ENCODE measurements at regions not wholly inside any gene's neighbourhood (a gene's known extent, or its start where the extent isn't known, plus 50 kb on each side); places are given as distances from the start of the nearest gene placed in this dataset.

DNA sequence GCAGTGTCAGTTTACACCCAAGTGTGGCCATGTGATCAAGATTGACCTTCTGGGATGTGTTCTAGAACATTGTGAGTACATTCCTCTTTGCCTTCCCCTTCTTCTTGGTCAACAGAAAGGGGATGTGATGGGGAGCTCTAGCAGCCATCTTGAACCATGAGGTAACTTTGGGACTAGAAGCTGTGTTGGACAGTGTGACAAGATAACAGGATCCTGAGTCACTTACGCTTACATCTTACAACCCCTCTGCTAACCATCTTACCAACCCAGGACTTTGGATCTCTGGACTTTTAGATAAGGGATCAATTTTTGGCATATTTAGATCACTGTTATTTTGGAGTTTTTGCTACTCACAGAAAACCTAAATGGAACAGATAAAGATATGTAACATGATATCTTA is 625.6 kb downstream of the BCOR start:
- H3K27ac ChIP-seq (ENCODE audit: extremely low read depth, low read depth, low read length), result no peak overlapping the region
- peak; percentile 17 to 36 (median 33) for DNase-seq (ENCODE audit: extremely low read depth in 1 of 4, low spot score in 3 of 4)
- H2AFZ ChIP-seq (ENCODE audit: low read depth, low read length), result no peak overlapping the region
- in situ Hi-C loops (cut with MboI) (no loop called here), intact Hi-C loops (cut with micrococcal nuclease) (no loop called here)
- H3K9ac ChIP-seq (ENCODE audit: insufficient read depth in 1 of 2, low read depth in 2 of 2, low read length in 2 of 2), result no peak overlapping the region
- H3K9me1 ChIP-seq (ENCODE audit: control insufficient read depth, insufficient read depth, low read length), result peaks cover 3% of the 10 kb centered on the region
- H3K4me3 ChIP-seq, result no peak overlapping the region
- no peak overlapping the region; the same call in 1 of the 2 replicates for H3K4me2 ChIP-seq (ENCODE audit: insufficient read depth, low read length)
- no peaks in the 10 kb centered on the region for H3K36me3 ChIP-seq (ENCODE audit: control insufficient read depth, insufficient read depth, low read length)
- H3K27me3 ChIP-seq (ENCODE audit: control insufficient read depth in 2 of 2, insufficient read depth in 2 of 2, low read length in 2 of 2), result no peaks in the 10 kb centered on the region
- H3K4me1 ChIP-seq (replicated peaks in 1 of 2; ENCODE audit: control insufficient read depth in 2 of 2, insufficient read depth in 2 of 2, low read length in 2 of 2), result peaks cover 7 to 16% of the 10 kb centered on the region in 2 experiments; a peak in 4 of 5 replicates
- ChIA-PET POLR2A (no interaction called here), CTCF (ENCODE audit: low intra/inter-chr PET ratio) (no interaction called here)
- H3K79me2 ChIP-seq (ENCODE audit: control insufficient read depth, insufficient read depth, low read length), result no peaks in the 10 kb centered on the region
- H4K20me1 ChIP-seq (replicated peaks; ENCODE audit: control insufficient read depth, insufficient read depth, low read length), result no peaks in the 10 kb centered on the region
- no peak for FAIRE-seq
- no TSS peak for BruUV-seq (replicated peaks)
- no peak for ATAC-seq
- no peaks in the 10 kb centered on the region for H3K9me3 ChIP-seq (replicated peaks; ENCODE audit: control insufficient read depth, insufficient read depth, low read depth, low read length)
- WGBS (ENCODE audit: insufficient coverage, low coverage, missing lambda C conversion rate), result 0% methylated on average over 1 of the region's 1 CpG
- TF ChIP-seq HIVEP1 (CRISPR knock-in tag; IDR thresholded peaks at IDR 0.05) (no peak), RCOR1 (IDR thresholded peaks at IDR 0.05; ENCODE audit: borderline replicate concordance in 1 of 2, low read depth in 2 of 2, low read length in 2 of 2) (0 out of 4 replicates have a peak, but pooled peaks of 1 of the 2 experiments have one; percentile 29), FOXJ2 (tag; IDR thresholded peaks at IDR 0.05) (no peak), RFX7 (CRISPR knock-in tag; IDR thresholded peaks at IDR 0.05) (no peak), ELF2 (CRISPR knock-in tag; IDR thresholded peaks at IDR 0.05) (no peak), KLF10 (CRISPR knock-in tag; IDR thresholded peaks at IDR 0.05) (no peak), MCM7 (IDR thresholded peaks at IDR 0.05) (no peak), TAL1 (IDR thresholded peaks at IDR 0.05) (peak; percentile 19; the same call in 1 of the 2 replicates), CHCHD3 (CRISPR knock-in tag; IDR thresholded peaks at IDR 0.05) (no peak), MCM2 (IDR thresholded peaks at IDR 0.05; ENCODE audit: low read depth) (no peak), ZNF696 (CRISPR knock-in tag; conservative IDR thresholded peaks at IDR 0.05) (no peak), ZNF184 (CRISPR knock-in tag; IDR thresholded peaks at IDR 0.05) (no peak), ZNF134 (CRISPR knock-in tag; conservative IDR thresholded peaks at IDR 0.05) (no peak), COPS2 (conservative IDR thresholded peaks at IDR 0.05) (no peak), RBM25 (IDR thresholded peaks at IDR 0.05; ENCODE audit: low read depth, low read length, severe bottlenecking) (peak; percentile 15), HMBOX1 (IDR thresholded peaks at IDR 0.05) (peak; percentile 34; the same call in 1 of the 2 replicates), ZNF41 (CRISPR knock-in tag; conservative IDR thresholded peaks at IDR 0.05) (no peak), MYC (IDR thresholded peaks at IDR 0.05; ENCODE audit: low read depth, low read length) (no peak), MYC (CRISPR knock-in tag; IDR thresholded peaks at IDR 0.05; ENCODE audit: borderline replicate concordance, low read depth) (no peak)
- TF ChIP-seq, protein P1, sequence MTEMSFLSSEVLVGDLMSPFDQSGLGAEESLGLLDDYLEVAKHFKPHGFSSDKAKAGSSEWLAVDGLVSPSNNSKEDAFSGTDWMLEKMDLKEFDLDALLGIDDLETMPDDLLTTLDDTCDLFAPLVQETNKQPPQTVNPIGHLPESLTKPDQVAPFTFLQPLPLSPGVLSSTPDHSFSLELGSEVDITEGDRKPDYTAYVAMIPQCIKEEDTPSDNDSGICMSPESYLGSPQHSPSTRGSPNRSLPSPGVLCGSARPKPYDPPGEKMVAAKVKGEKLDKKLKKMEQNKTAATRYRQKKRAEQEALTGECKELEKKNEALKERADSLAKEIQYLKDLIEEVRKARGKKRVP (CRISPR knock-in tag; IDR thresholded peaks at IDR 0.05), result no peak
- TF ChIP-seq, protein P2, sequence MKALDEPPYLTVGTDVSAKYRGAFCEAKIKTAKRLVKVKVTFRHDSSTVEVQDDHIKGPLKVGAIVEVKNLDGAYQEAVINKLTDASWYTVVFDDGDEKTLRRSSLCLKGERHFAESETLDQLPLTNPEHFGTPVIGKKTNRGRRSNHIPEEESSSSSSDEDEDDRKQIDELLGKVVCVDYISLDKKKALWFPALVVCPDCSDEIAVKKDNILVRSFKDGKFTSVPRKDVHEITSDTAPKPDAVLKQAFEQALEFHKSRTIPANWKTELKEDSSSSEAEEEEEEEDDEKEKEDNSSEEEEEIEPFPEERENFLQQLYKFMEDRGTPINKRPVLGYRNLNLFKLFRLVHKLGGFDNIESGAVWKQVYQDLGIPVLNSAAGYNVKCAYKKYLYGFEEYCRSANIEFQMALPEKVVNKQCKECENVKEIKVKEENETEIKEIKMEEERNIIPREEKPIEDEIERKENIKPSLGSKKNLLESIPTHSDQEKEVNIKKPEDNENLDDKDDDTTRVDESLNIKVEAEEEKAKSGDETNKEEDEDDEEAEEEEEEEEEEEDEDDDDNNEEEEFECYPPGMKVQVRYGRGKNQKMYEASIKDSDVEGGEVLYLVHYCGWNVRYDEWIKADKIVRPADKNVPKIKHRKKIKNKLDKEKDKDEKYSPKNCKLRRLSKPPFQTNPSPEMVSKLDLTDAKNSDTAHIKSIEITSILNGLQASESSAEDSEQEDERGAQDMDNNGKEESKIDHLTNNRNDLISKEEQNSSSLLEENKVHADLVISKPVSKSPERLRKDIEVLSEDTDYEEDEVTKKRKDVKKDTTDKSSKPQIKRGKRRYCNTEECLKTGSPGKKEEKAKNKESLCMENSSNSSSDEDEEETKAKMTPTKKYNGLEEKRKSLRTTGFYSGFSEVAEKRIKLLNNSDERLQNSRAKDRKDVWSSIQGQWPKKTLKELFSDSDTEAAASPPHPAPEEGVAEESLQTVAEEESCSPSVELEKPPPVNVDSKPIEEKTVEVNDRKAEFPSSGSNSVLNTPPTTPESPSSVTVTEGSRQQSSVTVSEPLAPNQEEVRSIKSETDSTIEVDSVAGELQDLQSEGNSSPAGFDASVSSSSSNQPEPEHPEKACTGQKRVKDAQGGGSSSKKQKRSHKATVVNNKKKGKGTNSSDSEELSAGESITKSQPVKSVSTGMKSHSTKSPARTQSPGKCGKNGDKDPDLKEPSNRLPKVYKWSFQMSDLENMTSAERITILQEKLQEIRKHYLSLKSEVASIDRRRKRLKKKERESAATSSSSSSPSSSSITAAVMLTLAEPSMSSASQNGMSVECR (CRISPR knock-in tag; IDR thresholded peaks at IDR 0.05), result no peak
